HG02623 (cell line): ENCODE measurements at regions not wholly inside any gene's neighbourhood (a gene's known extent, or its start where the extent isn't known, plus 50 kb on each side); places are given as distances from the start of the nearest gene placed in this dataset.

Experiments
- ATAC-seq: cut with Tn5 transposase; IDR thresholded peaks from one replicate; pipeline ENCODE4 v1.9.1; 2021; ENCODE audit warnings: moderate library complexity; ENCODE audit not compliant: unreplicated experiment

GRCh38 chr7:47148536-47149207 lies 433.2 kb downstream of the TNS3 start:
- no peak for ATAC-seq

GRCh38 chr7:47147213-47147631 lies 434.7 kb downstream of the TNS3 start:
- no peak for ATAC-seq

GRCh38 chr7:47145982-47146381 lies 435.9 kb downstream of the TNS3 start:
- ATAC-seq, result no peak

GRCh38 chr7:47145186-47145725 lies 436.7 kb downstream of the TNS3 start:
- ATAC-seq, result no peak

GRCh38 chr7:47143339-47143738 lies 438.6 kb downstream of the TNS3 start:
- ATAC-seq, result no peak

GRCh38 chr7:47142867-47143175 lies 439.1 kb downstream of the TNS3 start:
- no peak for ATAC-seq

- no peak for ATAC-seq
Observed at GRCh38 chr7:47142169-47142866, 439.6 kb downstream of the TNS3 start.

- no peak for ATAC-seq
Observed at GRCh38 chr7:47132471-47132870, 449.4 kb downstream of the TNS3 start.

GRCh38 chr7:47128700-47129099 lies 453.2 kb downstream of the TNS3 start:
- ATAC-seq, result no peak

GRCh38 chr7:47125529-47125928 lies 456.4 kb downstream of the TNS3 start:
- ATAC-seq, result no peak

GRCh38 chr7:47119261-47119865 lies 462.5 kb downstream of the TNS3 start:
- no peak for ATAC-seq

- ATAC-seq, result no peak
Observed at GRCh38 chr7:47104206-47104549, 477.7 kb downstream of the TNS3 start.

GRCh38 chr7:47103498-47104205 lies 478.3 kb downstream of the TNS3 start:
- no peak for ATAC-seq

GRCh38 chr7:47102331-47102841 lies 479.5 kb downstream of the TNS3 start:
- ATAC-seq, result no peak

GRCh38 chr7:47100817-47101435 lies 481.0 kb downstream of the TNS3 start:
- ATAC-seq, result no peak

GRCh38 chr7:47100148-47100816 lies 481.6 kb downstream of the TNS3 start:
- ATAC-seq, result no peak

GRCh38 chr7:47097431-47097830 lies 484.5 kb downstream of the TNS3 start:
- no peak for ATAC-seq

GRCh38 chr7:47095946-47096345 lies 486.0 kb downstream of the TNS3 start:
- no peak for ATAC-seq

- no peak for ATAC-seq
Observed at GRCh38 chr7:47094462-47094861, 487.4 kb downstream of the TNS3 start.
